HT1080 (cell line): ENCODE measurements at regions not wholly inside any gene's neighbourhood (a gene's known extent, or its start where the extent isn't known, plus 50 kb on each side); places are given as distances from the start of the nearest gene placed in this dataset.
"Not testable (repeated sequence)": the region's sequence is repeated elsewhere in the genome, so short reads cannot be mapped to it uniquely, and the experiment has no call there.

ENCODE experiments used
- DNase-seq: peaks from one replicate; pipeline ENCODE4 v3.0.0-alpha.2; 2015; ENCODE audit warnings: low read depth

GRCh38 chr6:43938178-43939105 is 168.4 kb downstream of the VEGFA start:
- no peak for DNase-seq

- no peak for DNase-seq
Measured at GRCh38 chr6:43937236-43938177, 167.5 kb downstream of the VEGFA start.

- DNase-seq: no peak
Measured at GRCh38 chr6:43936476-43936875, 166.5 kb downstream of the VEGFA start.

- DNase-seq: no peak
Measured at GRCh38 chr6:43935921-43936439, 166.0 kb downstream of the VEGFA start.

GRCh38 chr6:43934803-43935602 is 165.0 kb downstream of the VEGFA start:
- no peak for DNase-seq

- DNase-seq: no peak
Measured at GRCh38 chr6:43934183-43934802, 164.3 kb downstream of the VEGFA start.

- no peak for DNase-seq
Measured at GRCh38 chr6:43933148-43933885, 163.3 kb downstream of the VEGFA start.

GRCh38 chr6:43932259-43933147 is 162.5 kb downstream of the VEGFA start:
- DNase-seq: no peak

GRCh38 chr6:43931201-43931600 is 161.2 kb downstream of the VEGFA start:
- DNase-seq: no peak

GRCh38 chr6:43930440-43931154 is 160.6 kb downstream of the VEGFA start:
- no peak for DNase-seq

- DNase-seq: no peak
Measured at GRCh38 chr6:43929511-43929910, 159.5 kb downstream of the VEGFA start.

- DNase-seq: peak; percentile 21
Measured at GRCh38 chr6:43927532-43928210, 157.7 kb downstream of the VEGFA start.

GRCh38 chr6:43926634-43927531 is 156.9 kb downstream of the VEGFA start:
- peak; percentile 89 for DNase-seq

GRCh38 chr6:43925636-43926139 is 155.7 kb downstream of the VEGFA start:
- DNase-seq: not testable (repeated sequence)

- DNase-seq: peak; percentile 74
Measured at GRCh38 chr6:43924222-43924702, 154.3 kb downstream of the VEGFA start.
